Mesenchymal stem cell (in vitro differentiated cells and primary cell): ENCODE measurements at regions not wholly inside any gene's neighbourhood (a gene's known extent, or its start where the extent isn't known, plus 50 kb on each side); places are given as distances from the start of the nearest gene placed in this dataset.
A peak's percentile ranks its signal among the peaks of the same experiment; 100 is the strongest.

Experiments
- DNase-seq: peaks from one replicate; pipeline ENCODE4 v3.0.0-alpha.2; 2013
- H2AFZ ChIP-seq: one replicate; pipeline ENCODE4 v1.6.1; 2013; ENCODE audit warnings: low read depth, mild to moderate bottlenecking, control low read depth, inconsistent platforms, low read length, moderate library complexity
- H2AK5ac ChIP-seq: 2 replicates; pipeline ENCODE4 v1.6.1; 2013; ENCODE audit warnings: low read length, moderate library complexity, mild to moderate bottlenecking, inconsistent platforms; ENCODE audit not compliant: severe bottlenecking
- H2BK120ac ChIP-seq: one replicate; pipeline ENCODE4 v1.6.1; 2013; ENCODE audit warnings: low read depth, mild to moderate bottlenecking, inconsistent platforms, low read length, moderate library complexity
- H2BK12ac ChIP-seq, 2 experiments: one replicate each; pipeline ENCODE4 v1.6.1; 2013; ENCODE audit warnings: inconsistent platforms in 2 of 2, low read length in 2 of 2, mild to moderate bottlenecking in 2 of 2, moderate library complexity in 2 of 2, control low read depth in 1 of 2
- H2BK15ac ChIP-seq: one replicate; pipeline ENCODE4 v1.6.1; 2013; ENCODE audit warnings: mild to moderate bottlenecking, low read depth, inconsistent platforms; ENCODE audit not compliant: poor library complexity, severe bottlenecking
- H2BK5ac ChIP-seq: 2 replicates; pipeline ENCODE4 v1.6.1; 2013; ENCODE audit warnings: low read depth, mild to moderate bottlenecking, low read length, control low read depth, inconsistent platforms; ENCODE audit not compliant: poor library complexity, severe bottlenecking
- H3K14ac ChIP-seq, 2 experiments: one replicate each; pipeline ENCODE4 v1.6.1; 2013; ENCODE audit warnings: inconsistent platforms in 2 of 2, low read length in 2 of 2, control low read depth in 1 of 2, mild to moderate bottlenecking in 1 of 2, moderate library complexity in 1 of 2
- H3K18ac ChIP-seq, 2 experiments: one replicate each; pipeline ENCODE4 v1.6.1; 2013; ENCODE audit warnings: inconsistent platforms in 2 of 2, low read length in 2 of 2, control low read depth in 1 of 2, low read depth in 1 of 2, mild to moderate bottlenecking in 1 of 2
- H3K23ac ChIP-seq, 2 experiments: one replicate each; pipeline ENCODE4 v1.6.1; 2013; ENCODE audit warnings: inconsistent platforms in 2 of 2, low read length in 2 of 2, mild to moderate bottlenecking in 2 of 2, moderate library complexity in 2 of 2, control low read depth in 1 of 2
- H3K27ac ChIP-seq: 2 replicates; pipeline ENCODE4 v1.5.1; 2013; ENCODE audit warnings: mild to moderate bottlenecking, moderate library complexity, low read length, control low read depth, inconsistent platforms; ENCODE audit not compliant: poor library complexity, severe bottlenecking
- H3K27me3 ChIP-seq, 2 experiments: 2 replicates each; pipeline versions ENCODE4 v1.6.1 to v1.7.0; 2013; ENCODE audit warnings: low read length in 2 of 2, mild to moderate bottlenecking in 2 of 2, moderate library complexity in 2 of 2, control low read depth in 1 of 2, inconsistent platforms in 1 of 2; ENCODE audit not compliant: control insufficient read depth in 1 of 2, insufficient read depth in 1 of 2
- H3K36me3 ChIP-seq, 2 experiments: 2 replicates each; pipeline versions ENCODE4 v1.6.1 to v1.7.0; 2013; ENCODE audit warnings: low read length in 2 of 2, control low read depth in 1 of 2, inconsistent platforms in 1 of 2, low read depth in 1 of 2, mild to moderate bottlenecking in 1 of 2; ENCODE audit not compliant: insufficient read depth in 2 of 2, control insufficient read depth in 1 of 2
- H3K4ac ChIP-seq, 2 experiments: one replicate each; pipeline ENCODE4 v1.6.1; 2013; ENCODE audit warnings: inconsistent platforms in 2 of 2, low read length in 2 of 2, mild to moderate bottlenecking in 2 of 2, moderate library complexity in 2 of 2, control low read depth in 1 of 2, low read depth in 1 of 2
- H3K4me1 ChIP-seq: 2 replicates; pipeline ENCODE4 v1.6.1; 2013; ENCODE audit warnings: low read depth, low read length, control low read depth; ENCODE audit not compliant: control insufficient read depth, insufficient read depth
- H3K4me2 ChIP-seq: 2 replicates; pipeline ENCODE4 v1.6.1; 2013; ENCODE audit warnings: low read length, mild to moderate bottlenecking, inconsistent platforms; ENCODE audit not compliant: poor library complexity, severe bottlenecking
- H3K4me3 ChIP-seq, 2 experiments: 2 replicates each; pipeline versions ENCODE4 v1.5.1 to v1.7.0; 2013; ENCODE audit warnings: low read length in 2 of 2, mild to moderate bottlenecking in 2 of 2, control low read depth in 1 of 2, low read depth in 1 of 2; ENCODE audit not compliant: insufficient read depth in 1 of 2
- H3K79me1 ChIP-seq: replicated peaks from 2 replicates; pipeline ENCODE4 v1.6.1; 2013; ENCODE audit warnings: mild to moderate bottlenecking, control low read depth, low read length, inconsistent platforms; ENCODE audit not compliant: poor library complexity, severe bottlenecking
- H3K9ac ChIP-seq: 2 replicates; pipeline ENCODE4 v1.7.0; 2013; ENCODE audit warnings: mild to moderate bottlenecking, low read length, moderate library complexity
- H3K9me3 ChIP-seq: 2 replicates; pipeline ENCODE4 v1.7.0; 2013; ENCODE audit warnings: mild to moderate bottlenecking, low read length; ENCODE audit not compliant: control insufficient read depth
- H4K8ac ChIP-seq: one replicate; pipeline ENCODE4 v1.6.1; 2013; ENCODE audit warnings: inconsistent platforms, mild to moderate bottlenecking, low read length, moderate library complexity
- H4K91ac ChIP-seq: one replicate; pipeline ENCODE4 v1.6.1; 2013; ENCODE audit warnings: mild to moderate bottlenecking, low read length, inconsistent platforms
- WGBS: methylation state at CpG from one replicate; pipeline ENCODE4 v1.1.7; 2013; ENCODE audit warnings: mixed read lengths; 5-methylcytosine and 5-hydroxymethylcytosine counted together

GRCh38 chr12:31832740-31833729 lies 104.2 kb upstream of the AMN1 start:
- H3K23ac ChIP-seq: no peak overlapping the region
- H3K9me3 ChIP-seq: peaks cover 17% of the 10 kb centered on the region
- H3K4me1 ChIP-seq: no peaks in the 10 kb centered on the region
- no peak overlapping the region for H3K14ac ChIP-seq
- no peak overlapping the region for H3K27ac ChIP-seq
- no peak overlapping the region for H3K4me3 ChIP-seq
- no peaks in the 10 kb centered on the region for H3K36me3 ChIP-seq
- H4K91ac ChIP-seq: no peak overlapping the region
- no peak overlapping the region for H2BK120ac ChIP-seq
- no peak overlapping the region for H3K9ac ChIP-seq
- peak overlapping the region in 1 of 2 experiments; percentile 25 for H2BK12ac ChIP-seq
- H2BK15ac ChIP-seq: no peak overlapping the region
- no peak overlapping the region for H3K18ac ChIP-seq
- no peak for DNase-seq
- H2BK5ac ChIP-seq: no peak overlapping the region
- no peak overlapping the region for H2AFZ ChIP-seq
- no peaks in the 10 kb centered on the region for H3K27me3 ChIP-seq
- no peak overlapping the region for H4K8ac ChIP-seq
- no peak overlapping the region for H3K4me2 ChIP-seq
- no peak overlapping the region for H2AK5ac ChIP-seq
- H3K79me1 ChIP-seq: no peaks in the 10 kb centered on the region
- no peak overlapping the region for H3K4ac ChIP-seq
- 81% methylated on average over 5 of the region's 7 CpGs for WGBS

- H3K4me1 ChIP-seq: no peaks in the 10 kb centered on the region
- H3K9ac ChIP-seq: no peak overlapping the region
- no peak overlapping the region for H3K4me3 ChIP-seq
- H3K36me3 ChIP-seq: no peaks in the 10 kb centered on the region
- no peak overlapping the region for H3K18ac ChIP-seq
- H3K23ac ChIP-seq: no peak overlapping the region
- no peak overlapping the region for H2AFZ ChIP-seq
- H2AK5ac ChIP-seq: no peak overlapping the region
- no peaks in the 10 kb centered on the region for H3K27me3 ChIP-seq
- no peak overlapping the region for H2BK15ac ChIP-seq
- peaks cover 20% of the 10 kb centered on the region for H3K9me3 ChIP-seq
- no peak overlapping the region for H2BK120ac ChIP-seq
- H2BK5ac ChIP-seq: no peak overlapping the region
- peak; percentile 27 for DNase-seq
- no peak overlapping the region for H3K4ac ChIP-seq
- H2BK12ac ChIP-seq: no peak overlapping the region
- H4K8ac ChIP-seq: no peak overlapping the region
- no peak overlapping the region for H3K14ac ChIP-seq
- H4K91ac ChIP-seq: no peak overlapping the region
- no peak overlapping the region for H3K4me2 ChIP-seq
- WGBS: 82% methylated on average over 2 of the region's 2 CpGs
- H3K27ac ChIP-seq: no peak overlapping the region
- no peaks in the 10 kb centered on the region for H3K79me1 ChIP-seq
Observed at GRCh38 chr12:31828071-31828470, 99.2 kb upstream of the AMN1 start.

- H2BK15ac ChIP-seq: no peak overlapping the region
- no peak overlapping the region for H3K9ac ChIP-seq
- H3K4ac ChIP-seq: no peak overlapping the region
- H3K36me3 ChIP-seq: no peaks in the 10 kb centered on the region
- H3K14ac ChIP-seq: no peak overlapping the region
- no peak overlapping the region for H2BK5ac ChIP-seq
- H2BK120ac ChIP-seq: no peak overlapping the region
- H3K4me2 ChIP-seq: no peak overlapping the region
- H3K4me3 ChIP-seq: no peak overlapping the region
- H3K79me1 ChIP-seq: no peaks in the 10 kb centered on the region
- no peak overlapping the region for H2AK5ac ChIP-seq
- no peak overlapping the region for H3K23ac ChIP-seq
- no peak overlapping the region for H4K91ac ChIP-seq
- H3K9me3 ChIP-seq: peaks cover 12% of the 10 kb centered on the region
- no peak overlapping the region for H3K18ac ChIP-seq
- no peak overlapping the region for H3K27ac ChIP-seq
- H3K27me3 ChIP-seq: no peaks in the 10 kb centered on the region
- H4K8ac ChIP-seq: no peak overlapping the region
- no peak overlapping the region for H2AFZ ChIP-seq
- no peaks in the 10 kb centered on the region for H3K4me1 ChIP-seq
- no peak for DNase-seq
- no peak overlapping the region for H2BK12ac ChIP-seq
Observed at GRCh38 chr12:31822761-31823160, 93.9 kb upstream of the AMN1 start.

GRCh38 chr12:31821484-31821883 lies 92.7 kb upstream of the AMN1 start:
- Histone ChIP-seq H2AK5ac (no peak overlapping the region), H3K4me1 (no peaks in the 10 kb centered on the region), H3K14ac (no peak overlapping the region), H3K4me3 (no peak overlapping the region), H2BK120ac (no peak overlapping the region), H3K79me1 (no peaks in the 10 kb centered on the region), H3K4ac (no peak overlapping the region), H3K27ac (no peak overlapping the region), H3K23ac (no peak overlapping the region), H4K91ac (no peak overlapping the region), H3K18ac (no peak overlapping the region), H3K36me3 (no peaks in the 10 kb centered on the region), H3K9me3 (peaks cover 12% of the 10 kb centered on the region), H2BK5ac (no peak overlapping the region), H2BK15ac (no peak overlapping the region), H3K9ac (no peak overlapping the region), H2BK12ac (no peak overlapping the region), H2AFZ (no peak overlapping the region), H3K27me3 (no peaks in the 10 kb centered on the region), H3K4me2 (no peak overlapping the region), H4K8ac (no peak overlapping the region)
- WGBS: 93% methylated on average over 3 of the region's 3 CpGs
- DNase-seq: no peak
